Smooth muscle cell (in vitro differentiated cells): ENCODE measurements at regions not wholly inside any gene's neighbourhood (a gene's known extent, or its start where the extent isn't known, plus 50 kb on each side); places are given as distances from the start of the nearest gene placed in this dataset.

Experiments used
- DNase-seq: peaks from one replicate; lab custom pipeline; 2025; ENCODE audit not compliant: unreplicated experiment; lab: John Stamatoyannopoulos, UW
- H2AFZ ChIP-seq: fragments of 200-600 bp; sonication (generic); 2 replicates; pipeline ENCODE4 v1.6.0; 2016; ENCODE audit warnings: antibody characterized with exemption, low read depth, mild to moderate bottlenecking
- H3F3A ChIP-seq: fragments of 200-600 bp; sonication (generic); 2 replicates; pipeline ENCODE4 v1.6.0; 2017; ENCODE audit warnings: antibody characterized with exemption, low read depth
- H3K27ac ChIP-seq: fragments of 200-600 bp; sonication (generic); 2 replicates; pipeline ENCODE4 v1.5.1; 2016; ENCODE audit warnings: low read depth, mild to moderate bottlenecking
- H3K27me3 ChIP-seq: fragments of 200-600 bp; sonication (generic); 2 replicates; pipeline ENCODE4 v1.6.1; 2016; ENCODE audit warnings: low read depth, mild to moderate bottlenecking
- H3K36me3 ChIP-seq: fragments of 200-600 bp; sonication (generic); 2 replicates; pipeline ENCODE4 v1.5.1; 2016; ENCODE audit warnings: low read depth
- H3K4me1 ChIP-seq: fragments of 200-600 bp; sonication (generic); 2 replicates; pipeline ENCODE4 v1.5.1; 2016; ENCODE audit warnings: low read depth
- H3K4me2 ChIP-seq: fragments of 200-600 bp; sonication (generic); 2 replicates; pipeline ENCODE4 v1.6.0; 2016; ENCODE audit warnings: mild to moderate bottlenecking
- H3K4me3 ChIP-seq: fragments of 200-600 bp; sonication (generic); 2 replicates; pipeline ENCODE4 v1.5.1; 2016; ENCODE audit warnings: mild to moderate bottlenecking
- H3K79me2 ChIP-seq: fragments of 200-600 bp; sonication (generic); 2 replicates; pipeline ENCODE4 v1.6.0; 2016; ENCODE audit warnings: low read depth, mild to moderate bottlenecking
- H3K9ac ChIP-seq: fragments of 200-600 bp; sonication (generic); 2 replicates; pipeline ENCODE4 v1.6.0; 2016; ENCODE audit warnings: low read depth
- H3K9me3 ChIP-seq: fragments of 200-600 bp; sonication (generic); replicated peaks from 2 replicates; pipeline ENCODE4 v1.5.1; 2016; ENCODE audit warnings: low read depth
- H4K20me1 ChIP-seq: fragments of 200-600 bp; sonication (generic); 2 replicates; pipeline ENCODE4 v1.6.0; 2016; ENCODE audit warnings: low read depth
- CTCF ChIP-seq: fragments of 200-600 bp; sonication (generic); IDR thresholded peaks from 2 replicates; pipeline ENCODE4 v1.5.1; 2017; ENCODE audit warnings: borderline replicate concordance, mild to moderate bottlenecking, antibody characterized with exemption; ENCODE audit not compliant: insufficient read depth, poor library complexity, severe bottlenecking
- WGBS: methylation state at CpG from one replicate; pipeline ENCODE4 v1.1.7; 2016; ENCODE audit warnings: low lambda C conversion rate; 5-methylcytosine and 5-hydroxymethylcytosine counted together

- TF ChIP-seq CTCF, result no peak
- DNase-seq, result no peak
- H4K20me1 ChIP-seq, result no peaks in the 10 kb centered on the region
These were observed 194.1 kb upstream of the LARGE1 start for GRCh38 chr22:34114406-34114805.

GRCh38 chr22:34115722-34116121 lies 195.4 kb upstream of the LARGE1 start:
- WGBS, result 94% methylated on average over 2 of the region's 2 CpGs
- no peak overlapping the region for H3K27ac ChIP-seq
- H3K79me2 ChIP-seq, result no peaks in the 10 kb centered on the region
- no peaks in the 10 kb centered on the region for H4K20me1 ChIP-seq
- no peak overlapping the region for H3K9ac ChIP-seq
- H3F3A ChIP-seq, result no peaks in the 10 kb centered on the region
- H3K9me3 ChIP-seq, result no peaks in the 10 kb centered on the region
- no peaks in the 10 kb centered on the region for H3K4me1 ChIP-seq
- no peaks in the 10 kb centered on the region for H3K36me3 ChIP-seq
- no peak for DNase-seq
- H3K27me3 ChIP-seq, result no peaks in the 10 kb centered on the region
- no peak overlapping the region for H3K4me3 ChIP-seq
- H2AFZ ChIP-seq, result no peak overlapping the region
- H3K4me2 ChIP-seq, result no peak overlapping the region
- TF ChIP-seq CTCF, result no peak

More at GRCh38 chr22:34114406-34114805, 194.1 kb upstream of the LARGE1 start:
- Histone ChIP-seq H3K9ac (no peak overlapping the region), H3K4me3 (no peak overlapping the region), H2AFZ (no peak overlapping the region), H3F3A (no peaks in the 10 kb centered on the region), H3K79me2 (no peaks in the 10 kb centered on the region), H3K4me1 (no peaks in the 10 kb centered on the region), H3K4me2 (no peak overlapping the region), H3K27ac (no peak overlapping the region), H3K36me3 (no peaks in the 10 kb centered on the region), H3K27me3 (no peaks in the 10 kb centered on the region), H3K9me3 (no peaks in the 10 kb centered on the region)
- WGBS, result 61% methylated on average over 2 of the region's 2 CpGs

GRCh38 chr22:34116126-34116525 lies 195.8 kb upstream of the LARGE1 start:
- no peak for DNase-seq
- Histone ChIP-seq H3K4me2 (no peak overlapping the region), H3K27me3 (no peaks in the 10 kb centered on the region), H2AFZ (no peak overlapping the region), H3K4me3 (no peak overlapping the region), H4K20me1 (no peaks in the 10 kb centered on the region), H3K9ac (no peak overlapping the region), H3F3A (no peaks in the 10 kb centered on the region), H3K4me1 (no peaks in the 10 kb centered on the region), H3K9me3 (no peaks in the 10 kb centered on the region), H3K79me2 (no peaks in the 10 kb centered on the region), H3K27ac (no peak overlapping the region), H3K36me3 (no peaks in the 10 kb centered on the region)
- TF ChIP-seq CTCF, result no peak

- Histone ChIP-seq H2AFZ (no peak overlapping the region), H3K79me2 (no peaks in the 10 kb centered on the region), H3K4me3 (no peak overlapping the region), H3K9ac (no peak overlapping the region), H4K20me1 (no peaks in the 10 kb centered on the region), H3K36me3 (no peaks in the 10 kb centered on the region), H3K4me1 (no peaks in the 10 kb centered on the region), H3K4me2 (no peak overlapping the region), H3K9me3 (no peaks in the 10 kb centered on the region), H3F3A (no peaks in the 10 kb centered on the region), H3K27ac (no peak overlapping the region), H3K27me3 (peaks cover 8% of the 10 kb centered on the region)
- no peak for TF ChIP-seq CTCF
- 90% methylated on average over 1 of the region's 1 CpG for WGBS
- DNase-seq, result no peak
These were observed 201.8 kb upstream of the LARGE1 start for GRCh38 chr22:34122042-34122441.
